Stomach (tissue), 8 donors: ENCODE measurements at regions not wholly inside any gene's neighbourhood (a gene's known extent, or its start where the extent isn't known, plus 50 kb on each side); places are given as distances from the start of the nearest gene placed in this dataset.

Experiments used
- DNase-seq, 2 donors: peaks; one replicate each; pipeline versions ENCODE4 v3.0.0 to v3.0.0-alpha.2; 2013 to 2019
- H3K27ac ChIP-seq, 5 donors: fragments of 200-600 bp in 4 of 5; sonication (generic) in 4 of 5; one replicate each; pipeline ENCODE4 v1.5.1; 2013 to 2019; ENCODE audit warnings: mild to moderate bottlenecking in 1 of 5, moderate library complexity in 1 of 5
- H3K27me3 ChIP-seq, 3 donors: fragments of 200-600 bp; sonication (generic); one replicate each; pipeline ENCODE4 v1.5.1; 2017 to 2019; ENCODE audit warnings: mixed run types in 1 of 3
- H3K36me3 ChIP-seq, 4 donors: fragments of 200-600 bp; sonication (generic); 1 replicate in 3 of 4; 2 replicates in 1 of 4; pipeline ENCODE4 v1.5.1; 2016 to 2019
- H3K4me1 ChIP-seq, 4 donors: fragments of 200-600 bp; sonication (generic); one replicate each; pipeline ENCODE4 v1.5.1; 2016 to 2019
- H3K4me3 ChIP-seq, 4 donors: fragments of 200-600 bp; sonication (generic) in 3 of 4; one replicate each; pipeline ENCODE4 v1.5.1; 2016 to 2019; ENCODE audit warnings: mild to moderate bottlenecking in 1 of 4
- H3K9me3 ChIP-seq, 4 donors: fragments of 200-600 bp; sonication (generic); one replicate each; pipeline ENCODE4 v1.5.1; 2016 to 2019
- EP300 ChIP-seq: sonication (generic); formaldehyde crosslinking; IDR thresholded peaks from one replicate; pipeline ENCODE4 v1.6.1; 2017; ENCODE audit warnings: antibody characterized with exemption
- POLR2A ChIP-seq, 4 donors: fragments of 450-650 bp; IDR thresholded peaks; one replicate each; pipeline ENCODE4 v1.6.1; 2016; ENCODE audit warnings: antibody characterized with exemption in 4 of 4, control low read depth in 2 of 4, mild to moderate bottlenecking in 1 of 4, moderate library complexity in 1 of 4
- POLR2AphosphoS5 ChIP-seq, 3 donors: sonication (generic); formaldehyde crosslinking; IDR thresholded peaks; one replicate each; pipeline ENCODE4 v1.6.1; 2016; ENCODE audit warnings: antibody characterized with exemption in 3 of 3
- WGBS, 5 donors: extraction: QIAGEN DNeasy Blood & Tissue Kit in 3 of 5; methylation state at CpG; one replicate each; pipeline versions ENCODE4 v1.1.5 to v1.1.7; 2013 to 2018; 5-methylcytosine and 5-hydroxymethylcytosine counted together
- intact Hi-C: fragments of 100-400 bp; cut with DNase I; formaldehyde crosslinking; loops from one replicate; pipeline ENCODE4 v1.15.1; 2023; ENCODE audit warnings: low total_unique reads
- TF ChIP-seq, protein P1 (sequence below), 7 experiments: fragments of 450-650 bp in 4 of 7; fragments of 200-600 bp in 3 of 7; sonication (generic) in 3 of 7; IDR thresholded peaks; one replicate each; pipeline ENCODE4 v1.5.1; 2016 to 2019; ENCODE audit warnings: antibody characterized with exemption in 7 of 7, control low read depth in 2 of 7, mild to moderate bottlenecking in 1 of 7
- donor health status: healthy with polysubstance abuse.
- donor health status: Bipolar disorder and iron deficiency.
- donor health status: healthy.

DNA sequence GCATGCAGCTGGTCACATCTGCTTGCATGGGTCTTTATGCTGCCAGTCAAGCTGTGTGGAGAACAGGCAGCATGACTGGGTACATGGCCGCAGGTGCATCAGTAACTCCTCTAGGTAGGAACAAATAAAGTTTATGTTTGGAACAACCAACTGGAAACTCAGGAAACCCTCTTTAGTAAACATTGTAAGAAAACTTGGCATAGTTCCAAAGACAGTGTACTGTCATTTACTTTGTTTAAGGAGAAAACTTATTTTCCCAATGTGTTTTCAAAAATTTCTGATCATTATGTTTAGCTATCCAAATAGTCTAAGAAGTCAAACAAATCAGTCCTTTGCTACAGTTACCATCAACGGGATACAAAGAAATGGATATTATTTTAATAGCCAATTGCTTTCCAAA, 386.0 kb downstream of the CHSY3 start:
- Histone ChIP-seq H3K4me3 (no peak overlapping the region), H3K27me3 (no peaks in the 10 kb centered on the region), H3K9me3 (no peaks in the 10 kb centered on the region), H3K36me3 (no peaks in the 10 kb centered on the region), H3K4me1 (no peaks in the 10 kb centered on the region), H3K27ac (no peak overlapping the region)
- intact Hi-C loops: no loop called here
- 69 to 89% (median 85%) methylated on average over 2 of the region's 2 CpGs for WGBS, 5 donors
- no peak for DNase-seq
- TF ChIP-seq POLR2AphosphoS5 (IDR thresholded peaks at IDR 0.05) (no peak), EP300 (no peak), POLR2A (IDR thresholded peaks at IDR 0.05) (no peak)
- TF ChIP-seq, protein P1, sequence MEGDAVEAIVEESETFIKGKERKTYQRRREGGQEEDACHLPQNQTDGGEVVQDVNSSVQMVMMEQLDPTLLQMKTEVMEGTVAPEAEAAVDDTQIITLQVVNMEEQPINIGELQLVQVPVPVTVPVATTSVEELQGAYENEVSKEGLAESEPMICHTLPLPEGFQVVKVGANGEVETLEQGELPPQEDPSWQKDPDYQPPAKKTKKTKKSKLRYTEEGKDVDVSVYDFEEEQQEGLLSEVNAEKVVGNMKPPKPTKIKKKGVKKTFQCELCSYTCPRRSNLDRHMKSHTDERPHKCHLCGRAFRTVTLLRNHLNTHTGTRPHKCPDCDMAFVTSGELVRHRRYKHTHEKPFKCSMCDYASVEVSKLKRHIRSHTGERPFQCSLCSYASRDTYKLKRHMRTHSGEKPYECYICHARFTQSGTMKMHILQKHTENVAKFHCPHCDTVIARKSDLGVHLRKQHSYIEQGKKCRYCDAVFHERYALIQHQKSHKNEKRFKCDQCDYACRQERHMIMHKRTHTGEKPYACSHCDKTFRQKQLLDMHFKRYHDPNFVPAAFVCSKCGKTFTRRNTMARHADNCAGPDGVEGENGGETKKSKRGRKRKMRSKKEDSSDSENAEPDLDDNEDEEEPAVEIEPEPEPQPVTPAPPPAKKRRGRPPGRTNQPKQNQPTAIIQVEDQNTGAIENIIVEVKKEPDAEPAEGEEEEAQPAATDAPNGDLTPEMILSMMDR (IDR thresholded peaks at IDR 0.05): no peak

DNA sequence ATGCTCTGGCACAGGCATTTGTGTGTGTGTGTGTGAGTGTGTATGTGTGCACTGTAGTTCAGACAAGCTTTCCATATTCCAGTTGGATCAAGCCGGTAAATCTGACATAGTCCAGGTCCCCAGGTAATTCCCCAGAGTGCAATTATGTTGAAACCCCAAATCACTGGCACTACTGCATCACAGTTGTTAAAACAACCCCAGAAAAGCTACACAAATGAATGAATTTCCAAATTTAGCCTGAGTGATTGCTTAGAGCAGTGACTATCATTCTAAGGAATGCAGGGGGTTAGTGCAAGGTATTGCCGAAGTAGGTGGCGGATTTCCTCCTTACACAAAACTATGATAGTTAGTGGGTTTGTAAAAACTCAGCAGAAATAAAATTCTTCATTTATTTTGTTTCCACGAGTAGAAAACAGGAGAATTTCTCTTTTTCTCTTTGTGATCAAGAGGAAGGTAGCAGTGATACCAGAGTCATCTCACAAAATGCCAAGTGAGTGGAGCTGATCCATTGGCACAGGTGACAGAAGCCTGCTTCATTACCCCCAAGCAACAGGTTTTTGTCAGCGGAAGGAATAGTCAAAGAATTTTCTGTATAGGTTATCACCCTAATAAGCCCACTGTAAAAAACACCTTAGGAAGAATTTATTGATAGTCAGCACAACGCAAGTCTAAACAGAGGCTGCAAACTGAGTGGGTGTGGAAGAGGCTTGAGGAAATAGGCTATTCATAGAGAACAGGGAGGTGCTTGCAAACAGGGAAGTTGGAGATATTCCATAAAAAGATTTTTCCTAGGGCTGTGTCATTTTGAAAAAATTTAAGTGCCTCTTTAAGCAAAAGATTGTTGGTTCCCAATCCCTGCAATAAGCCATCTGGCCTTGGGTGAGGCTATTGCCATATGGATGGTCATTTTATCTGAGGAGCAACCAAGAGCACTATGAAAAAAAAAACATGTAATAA, 385.1 kb downstream of the CHSY3 start:
- Histone ChIP-seq H3K4me1 (no peaks in the 10 kb centered on the region), H3K4me3 (no peak overlapping the region), H3K27ac (no peak overlapping the region), H3K9me3 (no peaks in the 10 kb centered on the region), H3K36me3 (no peaks in the 10 kb centered on the region), H3K27me3 (no peaks in the 10 kb centered on the region)
- no peak for DNase-seq
- TF ChIP-seq, protein P1 (IDR thresholded peaks at IDR 0.05): no peak
- intact Hi-C loops: no loop called here
- WGBS, 5 donors: 77 to 83% (median 82%) methylated on average over 6 of the region's 6 CpGs

DNA sequence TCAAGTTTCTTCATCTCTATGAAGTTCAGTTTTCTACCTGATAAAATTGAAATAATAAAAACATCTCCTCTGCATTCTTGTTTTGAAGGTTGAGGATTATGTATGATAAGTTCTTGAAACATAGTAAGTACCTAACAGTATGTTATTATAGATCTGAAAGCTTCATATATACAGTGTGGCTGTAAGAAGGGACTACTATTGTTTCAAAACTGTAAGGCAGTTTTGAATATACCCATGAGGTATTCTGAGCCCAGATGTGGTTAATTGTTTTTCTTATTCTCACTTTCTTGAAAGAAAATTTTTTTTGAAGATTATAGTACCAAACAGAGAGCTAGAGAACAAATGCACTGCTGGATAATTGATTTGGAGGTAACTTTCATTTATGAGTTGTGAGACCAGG, 383.2 kb downstream of the CHSY3 start:
- Histone ChIP-seq H3K27me3 (no peaks in the 10 kb centered on the region), H3K9me3 (no peaks in the 10 kb centered on the region), H3K4me3 (no peak overlapping the region), H3K36me3 (no peaks in the 10 kb centered on the region), H3K4me1 (no peaks in the 10 kb centered on the region), H3K27ac (no peak overlapping the region)
- intact Hi-C loops: no loop called here
- TF ChIP-seq, protein P1 (IDR thresholded peaks at IDR 0.05): no peak
- no peak for TF ChIP-seq EP300
- TF ChIP-seq POLR2A (IDR thresholded peaks at IDR 0.05): no peak
- no peak for TF ChIP-seq POLR2AphosphoS5 (IDR thresholded peaks at IDR 0.05)
- DNase-seq: no peak

DNA sequence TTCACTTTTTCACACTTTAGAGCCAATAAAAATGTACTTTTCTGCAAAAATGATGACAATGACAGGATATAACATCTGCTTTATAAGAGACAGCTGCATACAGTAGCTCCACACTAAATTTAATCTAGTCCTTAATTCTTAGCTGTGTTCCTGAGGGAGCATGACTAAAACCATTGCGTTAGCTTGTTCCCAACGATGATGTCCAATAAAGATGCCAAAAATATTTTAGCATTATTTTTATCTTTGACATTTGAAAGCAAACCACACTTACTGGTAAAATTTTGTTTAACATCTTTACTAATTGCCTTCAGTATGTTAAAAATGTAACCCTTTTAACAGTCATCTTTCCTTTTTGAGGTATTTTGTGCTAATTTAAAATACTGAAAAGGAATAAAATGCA, 382.7 kb downstream of the CHSY3 start:
- H3K27me3 ChIP-seq: no peaks in the 10 kb centered on the region
- DNase-seq: no peak
- no peak overlapping the region for H3K4me3 ChIP-seq
- TF ChIP-seq POLR2A (IDR thresholded peaks at IDR 0.05) (no peak), POLR2AphosphoS5 (IDR thresholded peaks at IDR 0.05) (no peak)
- TF ChIP-seq, protein P1 (IDR thresholded peaks at IDR 0.05): no peak
- no peaks in the 10 kb centered on the region for H3K4me1 ChIP-seq
- no peak overlapping the region for H3K27ac ChIP-seq
- H3K36me3 ChIP-seq: no peaks in the 10 kb centered on the region
- intact Hi-C loops: no loop called here
- no peaks in the 10 kb centered on the region for H3K9me3 ChIP-seq
- WGBS, 5 donors: 73 to 87% (median 80%) methylated on average over 2 of the region's 2 CpGs
